H9 (cell line): ENCODE measurements at regions not wholly inside any gene's neighbourhood (a gene's known extent, or its start where the extent isn't known, plus 50 kb on each side); places are given as distances from the start of the nearest gene placed in this dataset.
A peak's percentile ranks its signal among the peaks of the same experiment; 100 is the strongest.

Source experiments
- DNase-seq: peaks from one replicate; pipeline ENCODE4 v3.0.0-alpha.2; 2017
- H2AFZ ChIP-seq: one replicate; pipeline ENCODE4 v1.6.1; 2013; ENCODE audit warnings: mild to moderate bottlenecking, low read length, control low read depth, moderate library complexity
- H2AK5ac ChIP-seq: 2 replicates; pipeline ENCODE4 v1.6.1; 2013; ENCODE audit warnings: low read length, control low read depth, mixed read lengths; ENCODE audit not compliant: insufficient read length
- H2BK120ac ChIP-seq: one replicate; pipeline ENCODE4 v1.6.1; 2013; ENCODE audit warnings: low read depth, mild to moderate bottlenecking, low read length, control low read depth, inconsistent platforms; ENCODE audit not compliant: poor library complexity, severe bottlenecking
- H2BK12ac ChIP-seq: 2 replicates; pipeline ENCODE4 v1.6.1; 2013; ENCODE audit warnings: low read length, control low read depth, mixed read lengths, low read depth; ENCODE audit not compliant: insufficient read length
- H2BK15ac ChIP-seq: 2 replicates; pipeline ENCODE4 v1.6.1; 2013; ENCODE audit warnings: low read depth, low read length, control low read depth
- H2BK20ac ChIP-seq: one replicate; pipeline ENCODE4 v1.6.1; 2013; ENCODE audit warnings: low read depth, mild to moderate bottlenecking, low read length, control low read depth, inconsistent platforms; ENCODE audit not compliant: poor library complexity, severe bottlenecking
- H2BK5ac ChIP-seq: 2 replicates; pipeline ENCODE4 v1.6.1; 2013; ENCODE audit warnings: low read length, control low read depth, mixed read lengths; ENCODE audit not compliant: insufficient read length
- H3K14ac ChIP-seq: 2 replicates; pipeline ENCODE4 v1.6.1; 2013; ENCODE audit warnings: low read length, control low read depth; ENCODE audit not compliant: insufficient read depth
- H3K18ac ChIP-seq: 2 replicates; pipeline ENCODE4 v1.6.1; 2013; ENCODE audit warnings: low read depth, mild to moderate bottlenecking, mixed read lengths, low read length, control low read depth; ENCODE audit not compliant: insufficient read length
- H3K23ac ChIP-seq: 2 replicates; pipeline ENCODE4 v1.6.1; 2013; ENCODE audit warnings: low read length, control low read depth, mixed read lengths, low read depth; ENCODE audit not compliant: insufficient read length
- H3K23me2 ChIP-seq: 2 replicates; pipeline ENCODE4 v1.6.1; 2013; ENCODE audit warnings: low read depth, mild to moderate bottlenecking, mixed read lengths, low read length, control low read depth; ENCODE audit not compliant: insufficient read length, poor library complexity, severe bottlenecking
- H3K27ac ChIP-seq: 2 replicates; pipeline ENCODE4 v1.5.1; 2013; ENCODE audit warnings: low read length, control low read depth, mixed read lengths, low read depth; ENCODE audit not compliant: insufficient read length
- H3K27me3 ChIP-seq: 2 replicates; pipeline ENCODE4 v1.6.1; 2013; ENCODE audit warnings: low read length, control low read depth, inconsistent platforms; ENCODE audit not compliant: insufficient read depth
- H3K4ac ChIP-seq: 2 replicates; pipeline ENCODE4 v1.6.1; 2013; ENCODE audit warnings: low read depth, mild to moderate bottlenecking, control low read depth, inconsistent platforms, low read length, moderate library complexity
- H3K4me1 ChIP-seq: 2 replicates; pipeline ENCODE4 v1.6.1; 2013; ENCODE audit warnings: low read length, control low read depth, inconsistent platforms; ENCODE audit not compliant: insufficient read depth
- H3K4me2 ChIP-seq: 2 replicates; pipeline ENCODE4 v1.6.1; 2013; ENCODE audit warnings: low read length, control low read depth, mixed read lengths; ENCODE audit not compliant: insufficient read length, insufficient read depth
- H3K56ac ChIP-seq: 2 replicates; pipeline ENCODE4 v1.6.1; 2013; ENCODE audit warnings: low read depth, mild to moderate bottlenecking, mixed read lengths, low read length, control low read depth; ENCODE audit not compliant: insufficient read length
- H3K79me1 ChIP-seq: 2 replicates; pipeline ENCODE4 v1.6.1; 2013; ENCODE audit warnings: low read depth, mild to moderate bottlenecking, moderate library complexity, low read length, control low read depth, inconsistent platforms; ENCODE audit not compliant: insufficient read depth, poor library complexity, severe bottlenecking
- H3K79me2 ChIP-seq: 2 replicates; pipeline ENCODE4 v1.6.1; 2013; ENCODE audit warnings: low read length, control low read depth, inconsistent platforms; ENCODE audit not compliant: insufficient read depth
- H3K9ac ChIP-seq: 2 replicates; pipeline ENCODE4 v1.6.1; 2013; ENCODE audit warnings: low read length, control low read depth, mixed read lengths; ENCODE audit not compliant: insufficient read length; ENCODE audit errors: extremely low read depth
- H3K9me3 ChIP-seq: one replicate; pipeline ENCODE4 v1.6.1; 2013; ENCODE audit warnings: low read depth, low read length, inconsistent platforms; ENCODE audit not compliant: control insufficient read depth
- H3T11ph ChIP-seq: one replicate; pipeline ENCODE4 v1.6.1; 2013; ENCODE audit warnings: mild to moderate bottlenecking, low read length, control low read depth, inconsistent platforms
- H4K20me1 ChIP-seq: one replicate; pipeline ENCODE4 v1.6.1; 2013; ENCODE audit not compliant: control insufficient read depth, insufficient read length, insufficient read depth
- H4K5ac ChIP-seq: 2 replicates; pipeline ENCODE4 v1.6.1; 2013; ENCODE audit warnings: low read depth, mild to moderate bottlenecking, mixed read lengths, low read length, control low read depth; ENCODE audit not compliant: insufficient read length
- H4K8ac ChIP-seq: replicated peaks from 2 replicates; pipeline ENCODE4 v1.6.1; 2013; ENCODE audit warnings: low read length, control low read depth, mixed read lengths, low read depth; ENCODE audit not compliant: insufficient read length
- H4K91ac ChIP-seq: 2 replicates; pipeline ENCODE4 v1.6.1; 2013; ENCODE audit warnings: low read depth, mild to moderate bottlenecking, moderate library complexity, mixed read lengths, low read length, control low read depth; ENCODE audit not compliant: insufficient read length
- H3K27ac Mint-ChIP-seq, 3 experiments: 2 replicates in 2 of 3; 3 replicates in 1 of 3; pipeline ENCODE4 v1.8.0; 2020 to 2021; ENCODE audit warnings: mixed read lengths in 3 of 3, mild to moderate bottlenecking in 1 of 3, moderate library complexity in 1 of 3
- H3K27me3 Mint-ChIP-seq: 2 replicates; pipeline ENCODE4 v1.8.0; 2021; ENCODE audit warnings: low read depth, mild to moderate bottlenecking, moderate library complexity, mixed read lengths
- H3K36me3 Mint-ChIP-seq, 3 experiments: 2 replicates in 2 of 3; 3 replicates in 1 of 3; pipeline ENCODE4 v1.8.0; 2020 to 2021; ENCODE audit warnings: low read depth in 3 of 3, mixed read lengths in 3 of 3; ENCODE audit not compliant: insufficient read depth in 1 of 3
- H3K4me1 Mint-ChIP-seq, 2 experiments: 2 replicates each; pipeline ENCODE4 v1.8.0; 2020; ENCODE audit warnings: mixed read lengths in 2 of 2
- H3K4me3 Mint-ChIP-seq, 2 experiments: 2 replicates in 1 of 2; 3 replicates in 1 of 2; pipeline ENCODE4 v1.8.0; 2020 to 2021; ENCODE audit warnings: mild to moderate bottlenecking in 2 of 2, mixed read lengths in 2 of 2, moderate library complexity in 1 of 2
- H3K9me3 Mint-ChIP-seq, 2 experiments: 2 replicates in 1 of 2; 3 replicates in 1 of 2; pipeline ENCODE4 v1.8.0; 2020; ENCODE audit warnings: mild to moderate bottlenecking in 2 of 2, mixed read lengths in 2 of 2, moderate library complexity in 1 of 2
- CTCF ChIP-seq: fragments of 200-600 bp; sonication (generic); conservative IDR thresholded peaks from 3 replicates; pipeline ENCODE4 v1.8.0; 2021; ENCODE audit warnings: antibody characterized with exemption, mild to moderate bottlenecking
- WGBS: extraction: QIAGEN DNeasy Blood & Tissue Kit; methylation state at CpG from one replicate; pipeline ENCODE4 v1.1.7; 2013; ENCODE audit warnings: missing lambda C conversion rate, low lambda C conversion rate, mixed read lengths; ENCODE audit not compliant: insufficient read length; ENCODE audit errors: extremely low coverage; 5-methylcytosine and 5-hydroxymethylcytosine counted together

GRCh38 chr5:145408048-145408341, 427.1 kb downstream of the PRELID2 start:
- no peak for TF ChIP-seq CTCF
- no peaks in the 10 kb centered on the region for H3K4me1 ChIP-seq
- H3K27ac Mint-ChIP-seq = 0 out of 7 replicates have a peak overlapping the region, but pooled peaks of 1 of the 3 experiments have one; percentile 4
- H3K4me3 Mint-ChIP-seq = no peak overlapping the region
- no peaks in the 10 kb centered on the region for H3K27me3 ChIP-seq
- no peak overlapping the region for H3K14ac ChIP-seq
- H3K4me2 ChIP-seq = no peak overlapping the region
- H3T11ph ChIP-seq = no peak overlapping the region
- peaks cover 11 to 45% (median 31%) of the 10 kb centered on the region in 3 experiments for H3K36me3 Mint-ChIP-seq
- no peak overlapping the region for H2AK5ac ChIP-seq
- H3K56ac ChIP-seq = no peak overlapping the region
- no peak overlapping the region for H2AFZ ChIP-seq
- H2BK120ac ChIP-seq = no peak overlapping the region
- no peaks in the 10 kb centered on the region for H4K20me1 ChIP-seq
- H2BK5ac ChIP-seq = no peak overlapping the region
- H3K23ac ChIP-seq = no peak overlapping the region
- H2BK12ac ChIP-seq = no peak overlapping the region
- H3K79me1 ChIP-seq = no peaks in the 10 kb centered on the region
- H3K79me2 ChIP-seq = no peaks in the 10 kb centered on the region
- peaks cover 15 to 19% of the 10 kb centered on the region in 2 experiments for H3K4me1 Mint-ChIP-seq
- H3K9ac ChIP-seq = no peak overlapping the region
- H3K27me3 Mint-ChIP-seq = no peaks in the 10 kb centered on the region
- no peak overlapping the region for H3K18ac ChIP-seq
- no peak overlapping the region for H4K8ac ChIP-seq
- no peak overlapping the region for H2BK15ac ChIP-seq
- no peak overlapping the region for H2BK20ac ChIP-seq
- peaks cover 34 to 51% of the 10 kb centered on the region in 2 experiments for H3K9me3 Mint-ChIP-seq
- WGBS = no CpG with 5 or more reads among the region's 1 CpG
- no peak overlapping the region for H4K5ac ChIP-seq
- DNase-seq = no peak
- H3K23me2 ChIP-seq = no peaks in the 10 kb centered on the region
- no peak overlapping the region for H3K27ac ChIP-seq
- H4K91ac ChIP-seq = no peak overlapping the region
- H3K4ac ChIP-seq = no peak overlapping the region
- no peaks in the 10 kb centered on the region for H3K9me3 ChIP-seq
